HepG2 (cell line): ENCODE measurements at regions not wholly inside any gene's neighbourhood (a gene's known extent, or its start where the extent isn't known, plus 50 kb on each side); places are given as distances from the start of the nearest gene placed in this dataset.
"Not testable (repeated sequence)": the region's sequence is repeated elsewhere in the genome, so short reads cannot be mapped to it uniquely, and the experiment has no call there.

ENCODE experiments used
- ATAC-seq: fragments of 200-7000 bp; cut with Tn5 transposase; 3 replicates; pipeline ENCODE4 v1.9.1; 2020; ENCODE audit warnings: mild to moderate bottlenecking, moderate library complexity
- BruUV-seq: library from RNA; stranded (reverse); fragments of 400-500 nt; replicated peaks from 2 replicates; lab custom pipeline; 2021; lab: Mats Ljungman, UMichigan
- CTCF ChIA-PET: fragments of 300-600 bp; formaldehyde crosslinking; extraction: SDS; loops from one replicate; lab custom pipeline; 2021; ENCODE audit warnings: low total read pairs, inconsistent platforms, low intra/inter-chr PET ratio; lab: Yijun Ruan, JAX
- POLR2A ChIA-PET: fragments of 350-600 bp; sonication (Branson Sonifier 250); formaldehyde crosslinking; loops from one replicate; lab custom pipeline; 2020; ENCODE audit warnings: antibody characterized with exemption, inconsistent platforms; lab: Yijun Ruan, JAX
- DNase-seq: peaks from one replicate; pipeline ENCODE4 v3.0.0-alpha.2; 2015; ENCODE audit warnings: low spot score
- FAIRE-seq: peaks from 3 replicates; lab custom pipeline; 2011; peaks lifted over from hg19 to GRCh38; lab: Jason Lieb, UNC
- H2AFZ ChIP-seq: one replicate; pipeline ENCODE4 v1.6.1; 2011; ENCODE audit warnings: low read length, inconsistent platforms
- H3K27ac ChIP-seq: fragments of 300-600 bp; 3 replicates; pipeline ENCODE4 v1.8.0; 2011; ENCODE audit warnings: mixed run types, mild to moderate bottlenecking, mixed read lengths, low read length, inconsistent platforms; ENCODE audit not compliant: insufficient read depth; ENCODE audit errors: extremely low read length
- H3K27me3 ChIP-seq, 2 experiments: fragments of 200-600 bp in 1 of 2; 2 replicates in 1 of 2; 3 replicates in 1 of 2; pipeline versions ENCODE4 v1.6.0 to v1.8.0; 2011; ENCODE audit warnings: low read length in 2 of 2, mild to moderate bottlenecking in 2 of 2, moderate library complexity in 2 of 2, inconsistent platforms in 1 of 2; ENCODE audit not compliant: insufficient read depth in 2 of 2, control insufficient read depth in 1 of 2
- H3K36me3 ChIP-seq, 2 experiments: fragments of 200-600 bp in 1 of 2; replicated peaks in 1 of 2; 2 replicates in 1 of 2; 3 replicates in 1 of 2; pipeline versions ENCODE4 v1.5.1 to v1.8.0; 2011; ENCODE audit warnings: low read length in 2 of 2, inconsistent platforms in 1 of 2; ENCODE audit not compliant: insufficient read depth in 2 of 2, control insufficient read depth in 1 of 2
- H3K4me1 ChIP-seq: 2 replicates; pipeline ENCODE4 v1.5.1; 2012; ENCODE audit warnings: low read length, inconsistent platforms; ENCODE audit not compliant: insufficient read depth
- H3K4me2 ChIP-seq: 2 replicates; pipeline ENCODE4 v1.6.0; 2011; ENCODE audit warnings: low read depth, low read length, inconsistent platforms
- H3K4me3 ChIP-seq, 3 experiments: fragments of 200-600 bp in 1 of 3; sonication (generic), shearing (Covaris generic) in 1 of 3; replicated peaks in 1 of 3; 2 replicates each; pipeline ENCODE4 v1.5.1; 2011 to 2016; ENCODE audit warnings: low read length in 3 of 3, inconsistent platforms in 2 of 3, low read depth in 2 of 3, mild to moderate bottlenecking in 2 of 3, control low read depth in 1 of 3, mixed read lengths in 1 of 3; ENCODE audit not compliant: insufficient read depth in 1 of 3
- H3K79me2 ChIP-seq: one replicate; pipeline ENCODE4 v1.6.1; 2011; ENCODE audit warnings: low read length, inconsistent platforms; ENCODE audit not compliant: insufficient read depth
- H3K9ac ChIP-seq: 2 replicates; pipeline ENCODE4 v1.6.0; 2011; ENCODE audit warnings: mild to moderate bottlenecking, low read depth, low read length, inconsistent platforms; ENCODE audit not compliant: insufficient read depth
- H3K9me3 ChIP-seq: 2 replicates; pipeline ENCODE4 v1.5.1; 2012; ENCODE audit warnings: mild to moderate bottlenecking, low read length
- H4K20me1 ChIP-seq: 2 replicates; pipeline ENCODE4 v1.6.0; 2011; ENCODE audit warnings: inconsistent platforms, mild to moderate bottlenecking, low read length, moderate library complexity; ENCODE audit not compliant: insufficient read depth
- ARID5B ChIP-seq: IDR thresholded peaks from 2 replicates; pipeline ENCODE4 v1.4.0; 2020; ENCODE audit warnings: mild to moderate bottlenecking, missing genetic modification reagents
- ATF3 ChIP-seq: sonication (generic); formaldehyde crosslinking; IDR thresholded peaks from 2 replicates; pipeline ENCODE4 v1.4.0; 2020; ENCODE audit warnings: missing genetic modification reagents
- BHLHE40 ChIP-seq: IDR thresholded peaks from 2 replicates; pipeline ENCODE4 v1.6.1; 2011; ENCODE audit warnings: low read length, improper control_type of control experiment
- FOSL2 ChIP-seq: sonication (generic); formaldehyde crosslinking; IDR thresholded peaks from 2 replicates; pipeline ENCODE4 v1.4.0; 2020; ENCODE audit warnings: missing genetic modification reagents
- MXI1 ChIP-seq: IDR thresholded peaks from 3 replicates; pipeline ENCODE4 v1.6.1; 2012; ENCODE audit warnings: low read depth, low read length, inconsistent platforms, borderline replicate concordance
- RARA ChIP-seq: IDR thresholded peaks from 2 replicates; pipeline ENCODE4 v1.6.1; 2016; ENCODE audit warnings: missing genetic modification reagents, missing compliant biosample characterization
- RXRA ChIP-seq: sonication (generic); formaldehyde crosslinking; IDR thresholded peaks from 2 replicates; pipeline ENCODE4 v1.5.1; 2020; ENCODE audit warnings: missing genetic modification reagents
- SAP130 ChIP-seq: IDR thresholded peaks from 2 replicates; pipeline ENCODE4 v1.6.1; 2016; ENCODE audit warnings: low read depth
- SMC3 ChIP-seq: IDR thresholded peaks from 2 replicates; pipeline ENCODE4 v1.6.1; 2011; ENCODE audit warnings: low read length, improper control_type of control experiment
- STAG1 ChIP-seq: sonication (generic); formaldehyde crosslinking; IDR thresholded peaks from 2 replicates; pipeline ENCODE4 v1.4.0; 2020; ENCODE audit warnings: missing genetic modification reagents
- TCF7 ChIP-seq: sonication (generic); IDR thresholded peaks from 2 replicates; pipeline ENCODE4 v1.6.1; 2016; ENCODE audit warnings: antibody characterized with exemption, low read depth
- ZNF335 ChIP-seq: sonication (generic); formaldehyde crosslinking; IDR thresholded peaks from 2 replicates; pipeline ENCODE4 v1.4.0; 2020; ENCODE audit warnings: missing genetic modification reagents
- WGBS: methylation state at CpG from one replicate; pipeline ENCODE4 v1.1.6; 2017; ENCODE audit warnings: low lambda C conversion rate; 5-methylcytosine and 5-hydroxymethylcytosine counted together
- in situ Hi-C: cut with HindIII; loops from 2 replicates; pipeline ENCODE4 v1.10.0; 2017; ENCODE audit warnings: low pct_unique_long_range_greater_than_20kb; ENCODE audit not compliant: extremely low pct_ligation_motif_present
- intact Hi-C: fragments of 100-400 bp; cut with micrococcal nuclease; formaldehyde crosslinking; loops from one replicate; pipeline ENCODE4 v1.10.0; 2022; ENCODE audit not compliant: unreplicated experiment
- TF ChIP-seq, protein P1 (sequence below): fragments of 450-650 bp; IDR thresholded peaks from 2 replicates; pipeline ENCODE4 v1.6.1; 2016
- TF ChIP-seq, protein P2 (sequence below): IDR thresholded peaks from 2 replicates; pipeline ENCODE4 v1.6.1; 2016; ENCODE audit warnings: mild to moderate bottlenecking

- H3K4me2 ChIP-seq, H4K20me1 ChIP-seq, BruUV-seq, POLR2A ChIA-PET, H3K4me3 ChIP-seq, H3K36me3 ChIP-seq, H2AFZ ChIP-seq, H3K9me3 ChIP-seq, H3K27me3 ChIP-seq, intact Hi-C loops, H3K9ac ChIP-seq, DNase-seq, H3K27ac ChIP-seq: not testable (repeated sequence)
- Histone ChIP-seq H3K79me2 (peaks cover 45% of the 10 kb centered on the region), H3K4me1 (peaks cover 14% of the 10 kb centered on the region)
- ATAC-seq (peak; percentile 95), FAIRE-seq (peak; percentile 87)
- WGBS: 75% methylated on average over 5 of the region's 8 CpGs
- TF ChIP-seq, protein P1, sequence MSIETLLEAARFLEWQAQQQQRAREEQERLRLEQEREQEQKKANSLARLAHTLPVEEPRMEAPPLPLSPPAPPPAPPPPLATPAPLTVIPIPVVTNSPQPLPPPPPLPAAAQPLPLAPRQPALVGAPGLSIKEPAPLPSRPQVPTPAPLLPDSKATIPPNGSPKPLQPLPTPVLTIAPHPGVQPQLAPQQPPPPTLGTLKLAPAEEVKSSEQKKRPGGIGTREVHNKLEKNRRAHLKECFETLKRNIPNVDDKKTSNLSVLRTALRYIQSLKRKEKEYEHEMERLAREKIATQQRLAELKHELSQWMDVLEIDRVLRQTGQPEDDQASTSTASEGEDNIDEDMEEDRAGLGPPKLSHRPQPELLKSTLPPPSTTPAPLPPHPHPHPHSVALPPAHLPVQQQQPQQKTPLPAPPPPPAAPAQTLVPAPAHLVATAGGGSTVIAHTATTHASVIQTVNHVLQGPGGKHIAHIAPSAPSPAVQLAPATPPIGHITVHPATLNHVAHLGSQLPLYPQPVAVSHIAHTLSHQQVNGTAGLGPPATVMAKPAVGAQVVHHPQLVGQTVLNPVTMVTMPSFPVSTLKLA: peak; percentile 55
- TF ChIP-seq ARID5B (CRISPR knock-in tag): peak; percentile 21; the same call in 1 of the 2 replicates
- TF ChIP-seq, protein P2, sequence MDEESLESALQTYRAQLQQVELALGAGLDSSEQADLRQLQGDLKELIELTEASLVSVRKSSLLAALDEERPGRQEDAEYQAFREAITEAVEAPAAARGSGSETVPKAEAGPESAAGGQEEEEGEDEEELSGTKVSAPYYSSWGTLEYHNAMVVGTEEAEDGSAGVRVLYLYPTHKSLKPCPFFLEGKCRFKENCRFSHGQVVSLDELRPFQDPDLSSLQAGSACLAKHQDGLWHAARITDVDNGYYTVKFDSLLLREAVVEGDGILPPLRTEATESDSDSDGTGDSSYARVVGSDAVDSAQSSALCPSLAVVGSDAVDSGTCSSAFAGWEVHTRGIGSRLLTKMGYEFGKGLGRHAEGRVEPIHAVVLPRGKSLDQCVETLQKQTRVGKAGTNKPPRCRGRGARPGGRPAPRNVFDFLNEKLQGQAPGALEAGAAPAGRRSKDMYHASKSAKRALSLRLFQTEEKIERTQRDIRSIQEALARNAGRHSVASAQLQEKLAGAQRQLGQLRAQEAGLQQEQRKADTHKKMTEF (CRISPR knock-in tag): 0 out of 2 replicates have a peak, but pooled peaks have one; percentile 26
- peak; percentile 37; the same call in 1 of the 2 replicates for TF ChIP-seq BHLHE40
- TF ChIP-seq FOSL2 (CRISPR knock-in tag): peak; percentile 87
- peak; percentile 18; the same call in 1 of the 2 replicates for TF ChIP-seq TCF7
- peak; percentile 58 for TF ChIP-seq RARA (CRISPR knock-in tag)
- TF ChIP-seq ATF3 (CRISPR knock-in tag): 0 out of 2 replicates have a peak, but pooled peaks have one; percentile 30
- TF ChIP-seq RXRA (CRISPR knock-in tag): peak; percentile 26; the same call in 1 of the 2 replicates
- TF ChIP-seq SAP130: peak; percentile 38; the same call in 1 of the 2 replicates
- TF ChIP-seq MXI1: peak; percentile 21; the same call in 1 of the 3 replicates
- TF ChIP-seq SMC3: peak; percentile 32; the same call in 1 of the 2 replicates
- peak; percentile 65 for TF ChIP-seq STAG1 (CRISPR knock-in tag)
- TF ChIP-seq ZNF335 (CRISPR knock-in tag): peak; percentile 79; the same call in 1 of the 2 replicates
- CTCF ChIA-PET: interaction anchor here (1.1 kb wide), 1 partner anchor 218 kb away, joined by 3 read pairs; no protein-coding TSS in a partner anchor
- in situ Hi-C loops: loop anchor here (25.0 kb wide), 1 partner anchor 179 kb away; no protein-coding TSS in a partner anchor
Measured at GRCh38 chr2:111482987-111483679, 362.4 kb downstream of the BCL2L11 start.
